Testis (tissue), 2 donors: ENCODE measurements at regions not wholly inside any gene's neighbourhood (a gene's known extent, or its start where the extent isn't known, plus 50 kb on each side); places are given as distances from the start of the nearest gene placed in this dataset.

Source experiments
- CTCF ChIP-seq, 3 experiments: fragments of 450-650 bp in 2 of 3; fragments of 200-600 bp in 1 of 3; sonication (generic) in 1 of 3; IDR thresholded peaks; one replicate each; pipeline ENCODE4 v1.5.1; 2016 to 2019; ENCODE audit warnings: antibody characterized with exemption in 3 of 3, mild to moderate bottlenecking in 2 of 3, moderate library complexity in 1 of 3
- POLR2A ChIP-seq: fragments of 450-650 bp; IDR thresholded peaks from one replicate; pipeline ENCODE4 v1.6.1; 2017; ENCODE audit warnings: antibody characterized with exemption, mild to moderate bottlenecking, moderate library complexity

GRCh38 chr22:46031066-46031465 is 54.1 kb upstream of the WNT7B start:
- TF ChIP-seq CTCF (IDR thresholded peaks at IDR 0.05) (no peak), POLR2A (no peak)
